ENCODE measurements at regions not wholly inside any gene's neighbourhood (a gene's known extent, or its start where the extent isn't known, plus 50 kb on each side); places are given as distances from the start of the nearest gene placed in this dataset.

GRCh38 chr22:33985506-33985905, 65.2 kb upstream of the LARGE1 start (continued):
- TF ChIP-seq, protein P1, sequence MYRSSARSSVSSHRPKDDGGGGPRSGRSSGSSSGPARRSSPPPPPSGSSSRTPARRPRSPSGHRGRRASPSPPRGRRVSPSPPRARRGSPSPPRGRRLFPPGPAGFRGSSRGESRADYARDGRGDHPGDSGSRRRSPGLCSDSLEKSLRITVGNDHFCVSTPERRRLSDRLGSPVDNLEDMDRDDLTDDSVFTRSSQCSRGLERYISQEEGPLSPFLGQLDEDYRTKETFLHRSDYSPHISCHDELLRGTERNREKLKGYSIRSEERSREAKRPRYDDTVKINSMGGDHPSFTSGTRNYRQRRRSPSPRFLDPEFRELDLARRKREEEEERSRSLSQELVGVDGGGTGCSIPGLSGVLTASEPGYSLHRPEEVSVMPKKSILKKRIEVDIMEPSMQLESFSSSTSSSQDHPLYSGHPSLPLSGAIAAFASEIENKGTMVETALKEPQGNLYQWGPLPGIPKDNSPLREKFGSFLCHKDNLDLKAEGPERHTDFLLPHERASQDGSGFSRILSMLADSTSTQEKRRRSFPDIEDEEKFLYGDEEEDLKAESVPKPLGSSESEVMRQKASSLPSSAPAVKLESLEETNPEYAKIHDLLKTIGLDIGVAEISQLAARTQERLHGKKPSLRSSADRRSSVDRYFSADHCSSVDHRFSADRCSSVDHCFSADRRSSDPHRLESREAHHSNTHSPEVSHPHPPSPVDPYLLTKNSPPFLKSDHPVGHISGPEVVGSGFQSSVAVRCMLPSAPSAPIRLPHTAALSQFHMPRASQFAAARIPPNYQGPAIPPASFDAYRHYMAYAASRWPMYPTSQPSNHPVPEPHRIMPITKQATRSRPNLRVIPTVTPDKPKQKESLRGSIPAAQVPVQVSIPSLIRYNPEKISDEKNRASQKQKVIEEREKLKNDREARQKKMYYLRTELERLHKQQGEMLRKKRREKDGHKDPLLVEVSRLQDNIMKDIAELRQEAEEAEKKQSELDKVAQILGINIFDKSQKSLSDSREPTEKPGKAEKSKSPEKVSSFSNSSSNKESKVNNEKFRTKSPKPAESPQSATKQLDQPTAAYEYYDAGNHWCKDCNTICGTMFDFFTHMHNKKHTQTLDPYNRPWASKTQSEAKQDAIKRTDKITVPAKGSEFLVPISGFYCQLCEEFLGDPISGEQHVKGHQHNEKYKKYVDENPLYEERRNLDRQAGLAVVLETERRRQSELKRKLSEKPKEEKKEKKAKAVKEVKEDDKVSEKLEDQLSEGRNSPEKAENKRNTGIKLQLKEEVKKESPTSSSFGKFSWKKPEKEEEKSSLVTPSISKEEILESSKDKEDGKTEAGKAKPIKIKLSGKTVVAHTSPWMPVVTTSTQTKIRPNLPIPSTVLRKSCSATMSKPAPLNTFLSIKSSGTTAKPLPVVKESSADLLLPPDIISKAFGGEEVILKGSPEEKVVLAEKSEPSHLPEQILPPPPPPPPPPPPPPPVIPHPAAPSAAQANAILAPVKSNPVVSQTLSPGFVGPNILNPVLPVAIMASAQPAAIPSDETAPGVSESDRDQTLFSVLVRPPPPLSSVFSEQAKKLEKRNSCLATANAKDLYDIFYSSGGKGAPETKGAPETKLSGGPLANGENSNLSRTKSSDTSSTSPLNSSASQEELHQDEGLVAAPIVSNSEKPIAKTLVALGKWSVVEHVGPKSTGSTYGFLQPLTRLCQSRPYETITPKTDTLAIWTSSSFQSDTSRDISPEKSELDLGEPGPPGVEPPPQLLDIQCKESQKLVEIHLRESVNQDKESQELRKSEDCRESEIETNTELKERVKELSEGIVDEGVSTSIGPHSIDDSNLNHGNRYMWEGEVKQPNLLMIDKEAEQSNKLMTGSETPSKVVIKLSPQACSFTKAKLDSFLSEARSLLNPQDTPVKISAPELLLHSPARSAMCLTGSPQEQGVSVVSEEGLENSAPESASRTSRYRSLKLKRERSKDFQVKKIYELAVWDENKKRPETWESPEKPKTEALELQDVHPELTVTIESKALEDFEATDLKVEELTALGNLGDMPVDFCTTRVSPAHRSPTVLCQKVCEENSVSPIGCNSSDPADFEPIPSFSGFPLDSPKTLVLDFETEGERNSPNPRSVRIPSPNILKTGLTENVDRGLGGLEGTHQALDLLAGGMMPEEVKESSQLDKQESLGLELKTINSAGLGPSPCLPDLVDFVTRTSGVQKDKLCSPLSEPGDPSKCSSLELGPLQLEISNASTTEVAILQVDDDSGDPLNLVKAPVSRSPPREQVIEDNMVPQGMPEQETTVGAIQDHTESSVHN (CRISPR knock-in tag; IDR thresholded peaks at IDR 0.05): no peak
- TF ChIP-seq ZNF263 (CRISPR knock-in tag; IDR thresholded peaks at IDR 0.05): no peak
- TF ChIP-seq, protein P2, sequence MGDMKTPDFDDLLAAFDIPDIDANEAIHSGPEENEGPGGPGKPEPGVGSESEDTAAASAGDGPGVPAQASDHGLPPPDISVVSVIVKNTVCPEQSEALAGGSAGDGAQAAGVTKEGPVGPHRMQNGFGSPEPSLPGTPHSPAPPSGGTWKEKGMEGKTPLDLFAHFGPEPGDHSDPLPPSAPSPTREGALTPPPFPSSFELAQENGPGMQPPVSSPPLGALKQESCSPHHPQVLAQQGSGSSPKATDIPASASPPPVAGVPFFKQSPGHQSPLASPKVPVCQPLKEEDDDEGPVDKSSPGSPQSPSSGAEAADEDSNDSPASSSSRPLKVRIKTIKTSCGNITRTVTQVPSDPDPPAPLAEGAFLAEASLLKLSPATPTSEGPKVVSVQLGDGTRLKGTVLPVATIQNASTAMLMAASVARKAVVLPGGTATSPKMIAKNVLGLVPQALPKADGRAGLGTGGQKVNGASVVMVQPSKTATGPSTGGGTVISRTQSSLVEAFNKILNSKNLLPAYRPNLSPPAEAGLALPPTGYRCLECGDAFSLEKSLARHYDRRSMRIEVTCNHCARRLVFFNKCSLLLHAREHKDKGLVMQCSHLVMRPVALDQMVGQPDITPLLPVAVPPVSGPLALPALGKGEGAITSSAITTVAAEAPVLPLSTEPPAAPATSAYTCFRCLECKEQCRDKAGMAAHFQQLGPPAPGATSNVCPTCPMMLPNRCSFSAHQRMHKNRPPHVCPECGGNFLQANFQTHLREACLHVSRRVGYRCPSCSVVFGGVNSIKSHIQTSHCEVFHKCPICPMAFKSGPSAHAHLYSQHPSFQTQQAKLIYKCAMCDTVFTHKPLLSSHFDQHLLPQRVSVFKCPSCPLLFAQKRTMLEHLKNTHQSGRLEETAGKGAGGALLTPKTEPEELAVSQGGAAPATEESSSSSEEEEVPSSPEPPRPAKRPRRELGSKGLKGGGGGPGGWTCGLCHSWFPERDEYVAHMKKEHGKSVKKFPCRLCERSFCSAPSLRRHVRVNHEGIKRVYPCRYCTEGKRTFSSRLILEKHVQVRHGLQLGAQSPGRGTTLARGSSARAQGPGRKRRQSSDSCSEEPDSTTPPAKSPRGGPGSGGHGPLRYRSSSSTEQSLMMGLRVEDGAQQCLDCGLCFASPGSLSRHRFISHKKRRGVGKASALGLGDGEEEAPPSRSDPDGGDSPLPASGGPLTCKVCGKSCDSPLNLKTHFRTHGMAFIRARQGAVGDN (CRISPR knock-in tag; IDR thresholded peaks at IDR 0.05): no peak

Measured in HepG2 (cell line).